NCI-H748 treated with DMSO at 0.1 percent for 48 hours (cell line): ENCODE measurements at regions not wholly inside any gene's neighbourhood (a gene's known extent, or its start where the extent isn't known, plus 50 kb on each side); places are given as distances from the start of the nearest gene placed in this dataset.

Experiments
- DNase-seq: peaks from one replicate; lab custom pipeline; 2025; lab: John Stamatoyannopoulos, UW

GRCh38 chr1:163744301-163744887, 422.6 kb downstream of the NUF2 start:
- no peak for DNase-seq

DNA sequence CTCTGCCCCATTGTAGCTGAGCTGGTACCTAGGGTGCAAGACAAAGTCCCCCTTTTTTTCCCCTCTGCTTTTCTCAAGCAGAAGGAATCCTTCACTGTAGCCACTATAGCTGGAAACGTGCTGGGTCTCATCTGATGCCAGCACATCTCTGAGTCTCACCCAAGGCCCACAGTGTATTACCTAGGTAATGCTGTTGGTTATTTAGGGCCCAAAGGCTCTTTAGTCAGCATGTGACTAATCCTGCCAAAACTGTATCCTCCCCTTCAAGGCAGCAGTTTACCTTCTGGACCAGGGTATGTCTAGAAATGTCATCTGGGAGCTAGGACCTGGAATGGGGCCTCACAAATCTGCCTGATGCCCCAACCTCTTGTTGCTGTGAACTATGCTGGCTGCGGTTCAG, 423.4 kb downstream of the NUF2 start:
- DNase-seq: no peak

DNA sequence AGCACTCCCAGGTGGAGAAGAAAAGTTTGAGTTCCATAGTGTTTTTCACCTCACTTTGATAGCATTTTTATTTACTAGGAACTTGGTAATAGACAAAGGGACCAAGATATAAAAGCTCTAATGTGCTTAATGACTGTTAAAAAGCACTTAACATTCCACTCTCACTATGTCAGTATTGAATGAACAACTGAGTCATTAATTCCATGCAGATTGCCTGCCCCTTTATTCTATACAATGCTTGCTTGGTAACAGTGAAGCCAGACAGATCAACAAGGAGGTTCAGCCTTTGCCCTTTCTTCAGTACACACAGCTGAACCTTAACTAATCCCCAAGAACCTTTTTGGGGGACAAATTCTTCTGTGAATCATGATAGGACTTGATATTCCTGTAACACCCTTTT, 425.5 kb downstream of the NUF2 start:
- no peak for DNase-seq

GRCh38 chr1:163747855-163748254, 426.1 kb downstream of the NUF2 start:
- no peak for DNase-seq

DNA sequence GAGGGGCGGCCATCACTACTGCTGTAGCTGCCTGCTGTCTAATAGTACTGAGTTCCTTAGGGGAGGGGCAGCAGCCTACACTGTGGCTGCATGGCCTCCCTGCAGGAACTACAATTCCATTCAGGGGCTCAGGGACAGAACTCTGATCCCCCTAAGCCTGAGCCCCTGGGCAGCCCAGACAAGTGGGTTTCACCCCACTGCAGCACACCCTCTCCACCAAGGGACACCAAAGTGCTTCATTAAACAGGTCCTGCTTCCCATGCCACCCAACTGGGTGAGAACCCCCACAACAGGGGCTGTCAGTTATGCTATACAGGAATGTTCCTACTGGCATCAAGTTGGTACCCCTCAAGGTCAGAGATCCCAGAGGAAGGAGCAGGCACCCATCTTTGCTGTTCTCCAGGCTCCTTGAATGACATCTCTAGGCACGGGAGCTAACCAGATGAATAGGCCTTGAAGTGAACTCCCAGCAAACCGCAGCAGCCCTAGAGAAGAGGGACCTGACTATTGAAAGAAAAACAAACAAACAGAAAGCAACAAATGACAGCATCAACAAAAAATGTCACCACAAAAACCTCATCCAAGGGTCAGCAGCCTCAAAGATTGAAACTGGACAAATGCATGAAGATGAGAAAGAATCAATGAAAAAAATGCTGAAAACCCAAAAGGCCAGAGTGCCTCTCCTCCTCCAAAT, 437.4 kb downstream of the NUF2 start:
- DNase-seq: no peak

GRCh38 chr1:163761898-163762297, 440.1 kb downstream of the NUF2 start:
- DNase-seq: no peak

- no peak for DNase-seq
Measured at GRCh38 chr1:163766257-163766918, 444.6 kb downstream of the NUF2 start.

DNA sequence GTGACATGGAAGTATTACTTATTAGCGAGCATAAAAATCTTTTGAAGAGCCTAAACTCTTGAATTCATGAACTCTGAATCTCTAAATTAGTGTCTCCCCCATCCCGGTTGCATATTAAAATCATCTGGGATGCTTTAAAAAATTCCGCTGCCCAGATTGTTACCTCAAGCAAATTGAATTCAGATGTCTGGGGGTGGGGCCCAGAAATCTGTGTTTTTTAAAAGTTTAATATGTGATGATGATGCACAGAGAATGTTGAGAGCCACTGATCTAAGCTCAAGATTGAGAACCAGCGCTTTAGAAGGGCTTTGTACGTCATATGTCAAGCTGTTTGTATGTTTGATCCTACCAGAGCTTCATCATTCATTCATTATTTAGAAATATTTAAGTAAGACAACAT, 446.8 kb downstream of the NUF2 start:
- no peak for DNase-seq

- DNase-seq: no peak
Measured at GRCh38 chr1:163770265-163770664, 448.5 kb downstream of the NUF2 start.

DNA sequence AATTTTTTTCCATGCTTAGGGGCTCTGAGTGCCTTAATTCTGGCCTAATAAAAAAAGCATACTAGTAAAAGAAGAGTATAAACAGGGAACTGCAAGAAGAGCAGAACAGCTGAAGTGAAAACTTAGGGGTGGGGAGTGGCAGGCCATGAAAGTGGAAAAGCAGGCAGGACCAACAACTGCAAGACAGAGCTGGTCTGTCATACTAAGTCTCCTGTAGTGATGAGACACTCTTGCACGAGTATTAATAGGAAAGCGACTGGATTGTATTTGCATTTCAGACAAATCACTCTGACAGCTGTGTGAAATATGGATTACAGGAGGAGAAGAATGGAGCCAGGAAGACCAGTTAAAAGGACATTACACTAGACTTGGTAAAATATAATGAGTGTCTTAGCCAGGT, 449.9 kb downstream of the NUF2 start:
- DNase-seq: no peak

GRCh38 chr1:163772246-163772645, 450.5 kb downstream of the NUF2 start:
- no peak for DNase-seq

GRCh38 chr1:163773396-163773795, 451.6 kb downstream of the NUF2 start:
- DNase-seq: no peak

DNA sequence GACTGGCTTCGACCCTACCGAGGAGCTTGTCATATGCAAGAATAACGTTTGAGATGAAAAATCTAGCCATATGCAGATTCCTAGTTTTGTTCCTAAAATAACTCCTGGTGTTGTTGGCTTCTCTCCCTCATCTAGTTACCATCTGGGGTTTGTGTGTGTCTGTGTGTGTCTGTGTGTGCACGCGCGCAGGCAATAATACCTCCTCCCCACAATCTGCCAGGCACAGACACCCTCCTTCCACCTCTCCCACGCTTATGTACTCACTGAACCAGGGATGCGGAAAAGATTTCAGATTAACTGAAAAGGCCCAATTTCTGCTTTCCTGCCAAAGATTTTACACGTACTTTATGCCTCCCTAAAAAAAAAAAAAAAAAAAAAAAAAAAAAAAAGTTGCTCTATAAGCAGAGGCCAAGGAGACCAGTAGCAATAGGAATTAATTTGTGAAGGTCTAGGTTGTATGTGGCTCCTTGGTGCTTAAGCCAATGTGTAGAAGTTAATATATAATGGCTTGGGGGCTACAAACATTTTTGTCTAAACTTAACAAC, 452.7 kb downstream of the NUF2 start:
- no peak for DNase-seq

DNA sequence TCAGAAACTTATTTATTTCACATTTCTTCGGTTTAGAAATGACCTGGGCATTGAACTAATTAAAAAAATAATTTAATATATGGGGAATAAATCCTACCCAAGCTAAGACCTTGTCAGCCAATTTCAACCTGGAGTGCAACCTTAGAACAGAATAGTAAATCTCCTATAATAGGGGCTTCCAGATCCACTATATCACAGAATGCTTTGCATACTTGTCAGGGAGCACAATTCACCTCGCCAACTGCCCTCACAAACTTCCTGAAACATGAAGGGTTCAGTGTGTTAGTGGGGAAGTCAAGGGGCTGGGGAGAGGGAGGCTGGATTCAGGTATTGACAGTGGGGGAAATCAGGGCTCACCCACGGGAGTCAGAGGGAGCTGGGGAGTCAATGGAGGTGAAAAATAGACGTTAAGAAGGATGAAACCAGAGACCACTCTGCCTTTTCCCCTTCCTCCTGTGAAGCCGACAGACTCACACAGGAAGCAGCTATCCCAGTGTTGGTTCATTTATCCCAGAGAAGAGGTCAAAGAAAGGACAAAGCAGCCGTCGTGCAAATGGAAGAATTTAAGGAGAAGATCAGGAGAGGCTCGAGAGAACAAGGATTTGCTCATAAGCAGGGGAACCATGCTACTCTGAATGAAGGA, 453.3 kb downstream of the NUF2 start:
- DNase-seq: no peak

DNA sequence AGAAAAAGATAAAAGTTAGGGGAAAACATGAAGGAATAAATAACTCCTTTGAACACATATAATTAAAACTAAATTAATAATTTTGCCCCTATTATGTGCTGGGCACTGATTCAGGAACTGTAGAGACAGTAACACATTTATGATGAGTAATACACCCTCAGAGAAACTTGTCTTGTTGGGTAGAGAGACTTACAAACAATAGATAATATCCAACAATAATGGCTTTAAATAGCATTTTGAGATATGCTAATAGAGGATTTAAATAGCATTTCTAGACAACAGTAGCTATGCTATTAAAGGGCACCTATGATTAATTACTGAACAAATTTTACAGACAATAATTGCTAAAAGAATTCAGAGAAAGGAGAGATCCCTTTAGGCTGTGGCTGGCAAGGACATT, 455.5 kb downstream of the NUF2 start:
- DNase-seq: no peak

DNA sequence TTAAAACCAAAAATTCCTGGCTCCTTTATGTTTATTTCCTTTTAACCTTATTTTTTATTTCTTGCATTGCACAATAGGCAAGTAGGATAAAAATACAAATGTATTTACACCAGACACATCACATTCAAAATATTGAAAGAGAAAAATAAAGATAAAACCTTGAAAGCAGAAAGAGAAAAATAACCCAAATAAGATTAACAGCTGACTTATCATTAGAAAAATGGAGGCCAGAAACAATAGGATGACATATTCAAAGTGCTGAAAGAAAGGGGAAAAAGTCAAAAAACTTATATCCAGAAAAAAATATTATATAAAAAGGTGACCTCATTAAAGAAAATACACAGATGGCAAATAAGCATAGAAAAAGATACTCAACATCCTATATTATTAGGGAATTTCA, 459.4 kb downstream of the NUF2 start:
- DNase-seq: no peak

DNA sequence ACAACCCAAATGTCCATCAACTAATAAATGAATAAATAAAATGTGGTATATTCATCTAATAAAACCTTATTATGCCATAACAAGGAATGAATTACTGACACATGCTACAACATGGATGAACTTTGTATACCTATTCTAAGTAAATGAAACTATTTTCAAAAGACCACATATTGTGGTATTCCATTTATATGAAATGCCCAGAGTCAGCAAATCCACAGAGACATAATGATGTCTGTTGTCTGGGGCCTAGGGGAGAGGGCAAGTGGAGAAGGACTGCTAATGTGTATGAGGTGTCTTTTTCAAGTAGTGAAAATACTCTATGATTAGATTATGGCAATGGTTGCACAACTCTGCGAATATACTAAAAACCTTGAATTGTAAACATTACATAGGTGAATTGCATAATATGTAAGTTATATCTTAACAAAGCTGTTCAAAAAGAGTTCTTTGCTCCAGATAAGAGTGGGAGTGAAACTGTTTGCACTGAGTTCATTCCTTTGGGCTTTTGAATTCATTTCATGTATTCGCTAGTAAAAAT, 464.2 kb downstream of the NUF2 start:
- DNase-seq: no peak

- no peak for DNase-seq
Measured at GRCh38 chr1:163789911-163790310, 468.2 kb downstream of the NUF2 start.

DNA sequence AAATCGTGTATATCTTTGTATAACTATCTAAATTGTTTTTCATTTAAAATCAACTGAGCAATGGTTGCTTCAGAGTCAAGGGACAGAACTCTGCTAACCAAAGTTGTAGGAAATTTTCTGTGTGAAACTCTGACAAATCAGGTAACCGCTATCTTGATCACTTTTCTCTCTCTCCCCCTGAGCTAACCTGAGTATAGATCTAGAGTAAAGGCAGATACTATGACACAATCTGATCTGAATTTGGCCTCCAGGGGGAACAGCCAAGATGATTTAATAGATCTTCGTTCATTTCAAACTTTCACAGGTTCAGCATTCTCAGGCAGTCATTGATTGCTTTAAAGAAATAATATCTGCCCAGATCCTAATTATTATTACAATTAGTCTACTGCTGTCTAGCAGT, 472.8 kb downstream of the NUF2 start:
- no peak for DNase-seq

GRCh38 chr1:163796394-163796821, 474.7 kb downstream of the NUF2 start:
- peak; percentile 73 for DNase-seq

DNA sequence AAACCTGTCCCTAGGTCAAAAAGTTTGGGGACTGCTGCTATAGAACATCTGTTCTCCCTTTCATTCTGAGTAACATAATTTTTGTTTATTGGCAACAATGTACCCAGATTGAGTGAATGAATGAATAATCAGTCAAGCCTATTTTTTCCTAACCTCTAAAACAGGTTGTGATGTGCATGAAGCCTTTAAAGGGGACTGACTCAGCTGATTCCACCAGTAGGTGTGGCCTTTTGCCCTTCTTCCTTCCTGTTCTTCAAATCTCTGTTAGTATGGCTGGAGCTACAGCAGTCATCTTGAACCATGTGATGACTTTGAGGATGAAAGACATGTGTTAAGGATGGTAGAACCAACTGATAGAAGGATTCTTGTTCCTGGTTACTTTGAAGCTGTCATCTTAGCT, 476.1 kb downstream of the NUF2 start:
- no peak for DNase-seq

GRCh38 chr1:163799190-163799805, 477.5 kb downstream of the NUF2 start:
- peak; percentile 30 for DNase-seq
